ENCODE measurements at regions not wholly inside any gene's neighbourhood (a gene's known extent, or its start where the extent isn't known, plus 50 kb on each side); places are given as distances from the start of the nearest gene placed in this dataset.
A peak's percentile ranks its signal among the peaks of the same experiment; 100 is the strongest.

DNA sequence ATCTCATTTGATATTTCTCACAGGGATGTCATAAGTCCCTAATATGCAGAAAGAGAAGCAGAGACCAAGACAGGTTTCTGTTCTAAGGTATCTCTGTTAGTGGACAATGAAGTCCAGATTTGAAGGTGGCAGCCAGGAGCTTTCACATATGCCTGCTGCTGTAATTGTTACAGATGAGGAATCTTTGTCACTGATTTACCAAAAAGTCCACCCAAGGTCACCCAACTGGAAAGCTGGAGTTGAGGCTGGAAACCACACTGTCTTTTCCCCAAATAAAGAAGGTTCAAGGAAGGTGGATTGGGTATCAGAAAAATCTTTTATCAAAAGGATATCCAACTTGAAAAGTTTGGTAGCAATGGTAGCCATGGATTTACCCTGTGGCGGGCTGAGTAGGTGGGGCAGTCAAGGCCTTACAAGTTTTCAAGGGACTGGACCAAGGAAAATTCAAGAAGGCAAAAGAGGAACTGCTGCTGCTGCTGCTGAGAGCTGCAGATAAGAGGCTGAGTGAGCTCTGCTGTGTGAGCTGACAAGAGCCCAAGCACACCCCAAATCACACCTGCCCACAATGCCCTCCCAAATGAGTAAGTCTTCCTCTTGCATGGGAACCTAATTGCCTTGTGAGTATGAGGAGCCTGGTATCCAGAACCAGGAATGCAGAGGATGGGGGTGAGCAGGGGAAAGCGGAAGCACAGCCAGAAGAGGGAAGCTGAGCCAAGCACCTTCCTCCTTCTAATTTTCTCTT is 241.2 kb downstream of the ANAPC1 start:
- TF ChIP-seq, protein P1, sequence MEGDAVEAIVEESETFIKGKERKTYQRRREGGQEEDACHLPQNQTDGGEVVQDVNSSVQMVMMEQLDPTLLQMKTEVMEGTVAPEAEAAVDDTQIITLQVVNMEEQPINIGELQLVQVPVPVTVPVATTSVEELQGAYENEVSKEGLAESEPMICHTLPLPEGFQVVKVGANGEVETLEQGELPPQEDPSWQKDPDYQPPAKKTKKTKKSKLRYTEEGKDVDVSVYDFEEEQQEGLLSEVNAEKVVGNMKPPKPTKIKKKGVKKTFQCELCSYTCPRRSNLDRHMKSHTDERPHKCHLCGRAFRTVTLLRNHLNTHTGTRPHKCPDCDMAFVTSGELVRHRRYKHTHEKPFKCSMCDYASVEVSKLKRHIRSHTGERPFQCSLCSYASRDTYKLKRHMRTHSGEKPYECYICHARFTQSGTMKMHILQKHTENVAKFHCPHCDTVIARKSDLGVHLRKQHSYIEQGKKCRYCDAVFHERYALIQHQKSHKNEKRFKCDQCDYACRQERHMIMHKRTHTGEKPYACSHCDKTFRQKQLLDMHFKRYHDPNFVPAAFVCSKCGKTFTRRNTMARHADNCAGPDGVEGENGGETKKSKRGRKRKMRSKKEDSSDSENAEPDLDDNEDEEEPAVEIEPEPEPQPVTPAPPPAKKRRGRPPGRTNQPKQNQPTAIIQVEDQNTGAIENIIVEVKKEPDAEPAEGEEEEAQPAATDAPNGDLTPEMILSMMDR (IDR thresholded peaks at IDR 0.05), result no peak
- H3K4me1 ChIP-seq, result no peaks in the 10 kb centered on the region
- 86 to 90% methylated on average over 2 of the region's 2 CpGs for WGBS, 2 donors
- H3K4me3 ChIP-seq, result no peak overlapping the region
- peak in 1 of 4 donors; percentile 59 for ATAC-seq
- FAIRE-seq, result no peak
- H3K27me3 ChIP-seq, result no peaks in the 10 kb centered on the region
- DNase-seq, result no peak
- intact Hi-C loops (cut with DNase I), result no loop called here
- H3K9me3 ChIP-seq, result no peaks in the 10 kb centered on the region
- H3K36me3 ChIP-seq, result no peaks in the 10 kb centered on the region
- H3K27ac ChIP-seq, result no peak overlapping the region

DNA sequence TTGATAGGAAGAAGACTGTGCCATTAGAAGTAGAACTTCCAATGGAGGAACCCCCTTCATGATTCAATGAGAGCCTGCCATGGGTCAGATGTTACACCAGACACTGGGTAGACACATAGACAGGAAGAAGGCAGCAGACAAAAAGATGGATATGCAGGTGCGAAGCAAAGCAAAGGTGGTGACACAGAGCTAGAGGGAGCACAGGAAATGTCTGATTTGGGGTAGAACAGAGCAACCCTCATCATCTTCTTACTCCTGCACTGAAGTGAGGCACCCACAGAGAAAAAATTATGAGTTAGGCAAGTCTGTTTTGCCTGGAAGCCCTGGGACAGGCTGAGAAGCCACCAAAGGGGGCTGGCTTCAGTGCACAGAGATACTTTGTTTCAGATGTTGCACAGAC is 240.2 kb downstream of the ANAPC1 start:
- no peaks in the 10 kb centered on the region for H3K4me1 ChIP-seq
- H3K36me3 ChIP-seq, result no peaks in the 10 kb centered on the region
- H3K27me3 ChIP-seq, result no peaks in the 10 kb centered on the region
- ATAC-seq, result no peak
- H3K9me3 ChIP-seq, result no peaks in the 10 kb centered on the region
- H3K27ac ChIP-seq, result no peak overlapping the region
- DNase-seq, result no peak
- intact Hi-C loops (cut with DNase I), result no loop called here
- no peak for FAIRE-seq
- no peak overlapping the region for H3K4me3 ChIP-seq
- TF ChIP-seq, protein P1 (IDR thresholded peaks at IDR 0.05), result no peak
- 82 to 86% methylated on average over 1 of the region's 1 CpG for WGBS, 2 donors

DNA sequence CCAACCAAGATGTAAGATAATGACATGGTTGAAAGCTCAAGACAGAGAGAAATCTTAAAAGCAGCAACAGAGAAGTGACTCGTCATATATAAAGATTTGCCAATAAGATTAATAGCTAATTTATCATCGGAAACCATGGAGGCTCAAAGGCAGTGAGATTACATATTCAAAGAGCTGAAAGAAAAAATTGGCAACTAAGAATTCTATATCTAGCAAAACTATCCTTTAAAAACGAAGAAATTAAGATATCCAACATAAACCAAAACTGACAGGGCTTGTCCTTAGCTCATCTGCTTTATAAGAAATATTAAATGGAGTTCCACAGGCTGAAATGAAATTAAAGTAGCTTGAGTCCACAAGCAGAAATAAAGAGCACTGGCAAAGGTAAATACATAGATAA is 236.6 kb downstream of the ANAPC1 start:
- Histone ChIP-seq H3K4me1 (no peaks in the 10 kb centered on the region), H3K36me3 (no peaks in the 10 kb centered on the region), H3K4me3 (no peak overlapping the region), H3K9me3 (no peaks in the 10 kb centered on the region), H3K27ac (no peak overlapping the region), H3K27me3 (no peaks in the 10 kb centered on the region)
- intact Hi-C loops (cut with DNase I), result no loop called here
- no peak for DNase-seq
- FAIRE-seq, result no peak
- WGBS, 2 donors, result 69 to 70% methylated on average over 3 of the region's 3 CpGs
- TF ChIP-seq, protein P1 (IDR thresholded peaks at IDR 0.05), result no peak
- ATAC-seq, result no peak

DNA sequence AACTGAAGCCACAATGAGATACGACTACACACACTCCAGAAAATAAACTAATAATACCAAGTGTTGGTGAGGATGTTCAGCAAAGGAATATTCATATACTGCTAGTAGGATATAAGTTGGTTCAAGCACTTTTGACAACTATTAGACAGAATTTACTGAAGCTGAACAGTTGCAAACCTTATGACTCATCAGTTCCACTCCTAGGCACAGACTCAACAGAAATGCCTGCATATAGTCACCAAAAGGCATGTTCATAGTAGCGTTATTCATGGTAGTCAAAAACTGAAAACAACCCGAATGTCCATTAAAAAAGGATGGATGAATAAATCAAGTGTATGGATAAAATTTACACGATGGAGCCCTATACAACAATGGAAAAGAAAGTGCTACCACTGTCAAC is 232.0 kb downstream of the ANAPC1 start:
- Histone ChIP-seq H3K4me1 (no peaks in the 10 kb centered on the region), H3K4me3 (no peak overlapping the region), H3K27me3 (no peaks in the 10 kb centered on the region), H3K9me3 (no peaks in the 10 kb centered on the region), H3K36me3 (no peaks in the 10 kb centered on the region), H3K27ac (no peak overlapping the region)
- no peak for DNase-seq
- 72 to 89% methylated on average over 4 of the region's 4 CpGs for WGBS, 2 donors
- intact Hi-C loops (cut with DNase I), result no loop called here
- ATAC-seq, result no peak
- no peak for FAIRE-seq
- TF ChIP-seq, protein P1 (IDR thresholded peaks at IDR 0.05), result no peak

DNA sequence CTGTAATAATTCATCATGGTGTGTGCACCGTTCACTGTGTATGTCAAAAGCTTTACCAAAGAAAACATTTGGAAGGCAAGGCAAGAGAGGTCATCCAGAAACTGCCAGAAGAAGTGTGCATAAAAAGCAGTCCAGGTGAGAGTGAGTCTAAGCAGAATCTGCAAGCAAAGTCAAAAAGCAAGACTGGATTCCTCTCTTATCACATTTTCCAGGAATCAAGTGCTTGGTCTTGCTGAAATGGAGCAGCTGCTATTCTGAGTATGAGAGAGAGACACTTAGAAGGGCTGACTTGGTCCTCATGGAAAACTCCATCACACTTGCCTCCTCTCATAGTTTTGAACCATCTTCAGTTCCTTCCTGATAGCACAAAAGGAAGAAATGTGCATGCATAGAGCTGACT is 231.3 kb downstream of the ANAPC1 start:
- H3K4me3 ChIP-seq, result no peak overlapping the region
- DNase-seq, result no peak
- intact Hi-C loops (cut with DNase I), result no loop called here
- TF ChIP-seq, protein P1 (IDR thresholded peaks at IDR 0.05), result no peak
- no peaks in the 10 kb centered on the region for H3K27me3 ChIP-seq
- no peak for ATAC-seq
- no peak overlapping the region for H3K27ac ChIP-seq
- 43 to 56% methylated on average over 1 of the region's 1 CpG for WGBS, 2 donors
- no peaks in the 10 kb centered on the region for H3K36me3 ChIP-seq
- H3K9me3 ChIP-seq, result no peaks in the 10 kb centered on the region
- FAIRE-seq, result no peak
- H3K4me1 ChIP-seq, result no peaks in the 10 kb centered on the region
